AG08396 (cell line): ENCODE measurements at regions not wholly inside any gene's neighbourhood (a gene's known extent, or its start where the extent isn't known, plus 50 kb on each side); places are given as distances from the start of the nearest gene placed in this dataset.
A peak's percentile ranks its signal among the peaks of the same experiment; 100 is the strongest.
"Not testable (repeated sequence)": the region's sequence is repeated elsewhere in the genome, so short reads cannot be mapped to it uniquely, and the experiment has no call there.

Source experiments
- DNase-seq: peaks from one replicate; pipeline ENCODE4 v3.0.0; 2012; ENCODE audit warnings: low spot score, mixed read lengths

DNA sequence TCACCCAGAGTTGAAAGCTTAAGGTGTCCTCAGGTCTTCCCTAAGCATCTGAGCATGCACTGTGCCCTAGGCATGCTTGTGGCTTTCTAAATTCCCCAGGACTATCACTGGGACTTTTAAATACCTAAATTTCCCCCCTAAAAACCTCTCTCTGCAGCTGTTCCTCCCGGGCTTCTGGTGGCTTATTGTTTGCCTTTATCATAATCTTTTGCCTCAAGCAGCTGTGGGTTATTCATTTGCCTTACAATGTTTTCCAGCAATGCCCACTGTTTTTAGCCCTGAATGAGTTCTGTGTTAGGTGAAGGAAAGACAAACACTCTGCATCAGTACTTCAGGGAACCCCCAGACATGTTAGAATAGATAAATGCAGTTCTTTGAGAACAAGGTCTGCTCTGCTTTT is 455.0 kb downstream of the ZIC3 start:
- no peak for DNase-seq

DNA sequence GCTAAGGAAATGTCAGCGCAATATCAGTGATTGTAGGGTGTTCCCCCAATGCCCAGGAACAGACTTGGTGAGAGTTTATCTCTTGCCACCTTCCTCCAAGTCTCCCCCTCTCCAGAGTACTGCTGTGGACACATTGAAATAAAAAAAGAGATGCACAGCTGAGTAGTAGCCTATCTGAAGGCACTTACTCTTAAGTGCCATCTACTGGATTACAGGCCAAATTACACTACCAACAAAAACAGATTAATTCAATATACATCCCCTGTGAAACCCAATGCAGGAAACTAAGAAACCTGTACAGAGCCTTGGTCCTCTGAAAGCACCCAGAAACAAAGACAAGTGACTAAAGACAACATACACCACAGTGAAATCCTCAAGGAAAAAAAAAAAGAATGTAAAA is 460.3 kb downstream of the ZIC3 start:
- peak; percentile 11 for DNase-seq

GRCh38 chrX:138031715-138032114 is 465.8 kb downstream of the ZIC3 start:
- DNase-seq = no peak

- no peak for DNase-seq
Measured at GRCh38 chrX:138034136-138034535, 468.2 kb downstream of the ZIC3 start.

- DNase-seq = no peak
Measured at GRCh38 chrX:138037548-138037947, 471.6 kb downstream of the ZIC3 start.

DNA sequence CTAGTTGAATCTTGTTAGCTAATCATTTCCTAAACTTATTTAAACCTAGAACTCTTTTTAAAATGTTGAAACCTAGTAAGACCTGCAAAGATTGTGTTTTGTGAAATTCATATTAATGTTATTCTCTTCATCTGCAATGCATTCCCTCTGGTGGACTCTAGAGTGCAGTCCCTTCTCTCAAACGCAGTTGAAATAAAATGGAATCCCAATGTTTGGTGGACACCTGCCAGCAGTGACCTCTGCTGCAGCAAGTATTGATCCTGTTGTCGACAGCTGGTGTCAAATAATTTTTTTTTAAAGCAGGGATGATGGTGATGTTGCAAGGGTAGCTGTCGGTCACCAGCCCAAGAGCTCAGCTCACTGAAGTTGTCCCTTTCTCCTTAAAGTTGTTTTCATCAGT is 492.0 kb downstream of the ZIC3 start:
- no peak for DNase-seq

GRCh38 chrX:138058931-138059330 is 493.0 kb downstream of the ZIC3 start:
- no peak for DNase-seq

GRCh38 chrX:138067415-138067814 is 501.5 kb downstream of the ZIC3 start:
- no peak for DNase-seq

DNA sequence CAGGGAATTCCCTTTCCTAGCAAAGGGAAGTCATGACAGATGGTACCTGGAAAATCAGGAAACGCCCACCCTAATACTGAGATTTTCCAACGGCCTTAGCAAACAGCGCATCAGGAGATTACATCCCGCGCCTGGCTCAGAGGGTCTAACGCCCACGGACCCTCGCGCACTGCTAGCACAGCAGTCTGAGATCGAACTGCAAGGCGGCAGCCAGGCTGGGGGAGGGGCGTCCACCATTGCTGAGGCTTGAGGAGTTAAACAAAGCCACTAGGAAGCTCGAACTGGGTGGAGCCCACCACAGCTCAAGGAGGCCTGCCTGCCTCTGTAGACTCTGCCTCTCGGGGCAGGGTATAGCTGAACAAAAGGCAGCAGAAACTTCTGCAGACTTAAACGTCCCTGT is 507.7 kb downstream of the ZIC3 start:
- no peak for DNase-seq

DNA sequence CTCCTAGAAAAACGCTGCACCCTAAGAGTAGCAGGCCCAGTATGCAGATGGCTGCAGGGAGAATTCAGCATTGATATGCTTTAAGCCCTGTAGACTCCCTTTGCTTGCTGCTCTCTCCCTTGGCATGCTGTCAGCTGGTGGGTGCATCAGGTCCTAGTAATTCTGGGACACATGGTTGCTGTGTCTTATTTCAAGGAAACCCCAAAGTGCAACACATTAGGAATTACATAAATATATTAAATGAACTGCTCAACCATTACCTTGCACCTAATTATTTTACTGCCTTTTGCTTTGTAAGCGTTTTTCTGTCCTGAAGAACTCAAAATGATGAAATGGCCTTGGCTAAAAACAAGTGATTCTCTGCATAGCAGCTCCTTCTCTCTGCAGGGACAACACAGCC is 516.3 kb downstream of the ZIC3 start:
- no peak for DNase-seq

DNA sequence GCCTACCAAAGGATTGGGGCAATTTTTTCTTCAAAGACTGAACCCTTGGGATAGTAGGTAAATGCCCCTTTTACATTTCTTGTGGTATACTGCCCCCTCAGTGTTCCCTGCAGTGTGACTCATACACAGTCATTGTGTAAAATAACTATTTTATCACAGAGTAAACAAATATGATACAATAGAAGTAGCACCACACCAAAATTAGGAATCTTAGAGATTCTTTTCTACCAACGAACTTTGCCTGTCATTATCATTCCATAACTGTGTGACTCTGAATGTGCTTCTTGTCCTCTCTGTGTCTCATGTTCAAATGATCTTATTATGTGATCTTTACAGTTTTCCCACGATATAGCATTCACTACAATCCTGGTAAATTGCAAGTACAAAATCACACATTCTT is 517.0 kb downstream of the ZIC3 start:
- no peak for DNase-seq

- DNase-seq = not testable (repeated sequence)
Measured at GRCh38 chrX:138110910-138111309, 545.0 kb downstream of the ZIC3 start.

- peak; percentile 3 for DNase-seq
Measured at GRCh38 chrX:138127314-138127713, 561.4 kb downstream of the ZIC3 start.

- DNase-seq = peak; percentile 36
Measured at GRCh38 chrX:138128027-138128671, 562.2 kb downstream of the ZIC3 start.

DNA sequence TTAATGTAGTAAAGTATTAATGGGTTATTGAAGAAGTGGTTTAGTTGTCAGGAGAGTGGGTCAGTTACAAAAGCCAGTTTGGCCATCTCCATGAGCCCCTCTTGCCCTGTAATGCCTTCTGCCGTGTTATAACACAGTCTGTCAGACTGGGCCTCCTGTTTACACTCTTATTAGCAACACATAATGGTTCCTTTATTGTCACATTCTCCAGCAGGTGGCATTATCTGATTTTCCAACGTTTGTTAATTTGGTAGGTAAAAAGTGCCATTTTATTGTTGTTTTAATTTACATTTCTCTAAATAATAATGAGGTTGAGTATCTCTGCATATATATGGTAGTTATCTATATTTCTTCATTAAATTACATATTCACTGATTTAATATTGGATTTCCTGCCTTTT is 560.8 kb downstream of the FGF13 start:
- DNase-seq = no peak

GRCh38 chrX:138157850-138158249 is 553.7 kb downstream of the FGF13 start:
- DNase-seq = no peak

- DNase-seq = peak; percentile 6
Measured at GRCh38 chrX:138191998-138192397, 519.5 kb downstream of the FGF13 start.

DNA sequence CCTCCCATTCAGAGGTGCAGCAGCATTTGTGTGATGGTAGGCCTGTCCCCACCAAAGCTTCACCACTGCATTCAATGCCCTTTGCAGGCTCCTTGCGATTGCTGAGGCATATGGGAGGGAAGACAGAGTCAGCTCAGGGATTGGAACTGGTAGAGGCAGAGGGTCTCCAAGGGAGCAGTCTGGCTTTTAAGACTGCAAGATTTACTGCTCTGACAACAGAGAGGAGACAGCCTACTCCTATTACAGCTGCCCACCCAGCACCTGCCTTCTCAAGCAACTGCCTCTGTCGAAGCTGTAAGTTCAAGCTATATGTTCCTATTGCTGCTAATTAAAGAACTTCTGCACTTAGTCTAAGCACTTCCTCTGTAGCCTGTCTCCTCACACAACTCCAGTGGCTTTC is 481.8 kb downstream of the FGF13 start:
- no peak for DNase-seq

- DNase-seq = no peak
Measured at GRCh38 chrX:138240266-138240665, 471.3 kb downstream of the FGF13 start.

- DNase-seq = no peak
Measured at GRCh38 chrX:138254001-138254400, 457.5 kb downstream of the FGF13 start.

GRCh38 chrX:138255373-138255772 is 456.1 kb downstream of the FGF13 start:
- DNase-seq = no peak

GRCh38 chrX:138264095-138264494 is 447.4 kb downstream of the FGF13 start:
- not testable (repeated sequence) for DNase-seq

DNA sequence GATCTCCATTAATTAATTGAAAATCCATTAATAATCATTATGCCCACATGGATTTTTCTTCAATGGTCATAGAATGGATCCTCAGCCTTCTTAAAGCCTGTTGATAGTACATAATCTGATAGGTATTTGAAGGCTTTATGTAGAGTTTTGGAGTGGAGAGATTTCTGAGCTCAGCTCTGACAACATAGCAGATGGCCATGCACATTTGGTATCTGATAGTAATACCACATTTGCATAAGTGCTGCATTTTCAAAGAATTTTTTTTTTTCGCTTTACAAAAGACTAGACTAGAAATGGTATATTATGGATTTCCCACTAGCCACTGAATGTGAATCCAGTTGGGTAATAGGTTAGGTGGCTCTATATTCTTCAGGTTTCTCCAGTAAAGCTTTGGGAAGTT is 440.6 kb downstream of the FGF13 start:
- DNase-seq = no peak

DNA sequence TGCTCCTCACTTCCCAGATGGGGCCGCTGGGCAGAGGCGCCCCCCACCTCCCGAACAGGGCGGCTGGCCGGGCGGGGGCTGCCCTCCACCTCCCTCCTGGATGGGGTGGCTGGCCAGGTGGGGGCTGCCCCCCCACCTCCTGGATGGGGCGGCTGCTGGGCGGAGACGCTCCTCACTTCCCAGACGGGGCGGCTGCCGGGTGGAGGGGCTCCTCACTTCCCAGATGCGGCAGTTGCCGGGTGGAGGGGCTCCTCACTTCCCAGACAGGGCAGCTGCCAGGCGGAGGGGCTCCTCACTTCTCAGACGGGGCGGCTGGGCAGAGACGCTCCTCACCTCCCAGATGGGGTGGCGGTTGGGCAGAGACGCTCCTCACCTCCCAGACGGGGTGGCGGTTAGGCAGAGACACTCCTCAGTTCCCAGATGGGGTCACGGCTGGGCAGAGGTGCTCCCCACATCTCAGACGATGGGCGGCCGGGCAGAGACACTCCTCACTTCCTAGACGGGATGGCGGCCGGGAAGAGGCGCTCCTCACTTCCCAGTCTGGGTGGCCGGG is 428.8 kb downstream of the FGF13 start:
- DNase-seq = not testable (repeated sequence)
